Astrocyte (in vitro differentiated cells and primary cell): ENCODE measurements at regions not wholly inside any gene's neighbourhood (a gene's known extent, or its start where the extent isn't known, plus 50 kb on each side); places are given as distances from the start of the nearest gene placed in this dataset.

Experiments used
- CTCF ChIP-seq: IDR thresholded peaks from 2 replicates; pipeline ENCODE4 v1.5.1; 2011; ENCODE audit warnings: low read depth, mild to moderate bottlenecking, inconsistent platforms, low read length, moderate library complexity; ENCODE audit not compliant: insufficient read depth
- EZH2 ChIP-seq: IDR thresholded peaks from 2 replicates; pipeline ENCODE4 v1.6.1; 2012; ENCODE audit warnings: mild to moderate bottlenecking, low read length, inconsistent platforms; ENCODE audit not compliant: insufficient read depth

DNA sequence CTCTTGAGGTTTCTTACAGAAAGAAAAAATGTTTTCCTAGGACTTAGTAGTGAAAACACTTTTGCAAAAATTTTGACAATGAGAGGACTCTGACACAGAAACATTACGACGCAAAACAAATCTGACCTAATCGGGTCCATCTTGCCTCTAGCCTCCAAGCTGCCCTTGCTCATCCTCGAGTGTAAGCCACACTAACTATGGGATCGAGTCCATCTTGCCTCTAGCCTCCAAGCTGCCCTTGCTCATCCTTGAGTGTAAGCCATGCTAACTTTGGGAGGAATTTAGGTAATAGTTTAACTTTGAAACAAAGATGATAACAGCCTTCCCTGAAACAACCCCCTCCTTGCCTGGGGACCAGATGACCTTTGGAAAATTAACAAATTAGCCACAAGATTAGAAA lies 100.3 kb upstream of the FRG1 start:
- TF ChIP-seq CTCF (no peak), EZH2 (no peak)
